ENCODE measurements at regions not wholly inside any gene's neighbourhood (a gene's known extent, or its start where the extent isn't known, plus 50 kb on each side); places are given as distances from the start of the nearest gene placed in this dataset.

DNA sequence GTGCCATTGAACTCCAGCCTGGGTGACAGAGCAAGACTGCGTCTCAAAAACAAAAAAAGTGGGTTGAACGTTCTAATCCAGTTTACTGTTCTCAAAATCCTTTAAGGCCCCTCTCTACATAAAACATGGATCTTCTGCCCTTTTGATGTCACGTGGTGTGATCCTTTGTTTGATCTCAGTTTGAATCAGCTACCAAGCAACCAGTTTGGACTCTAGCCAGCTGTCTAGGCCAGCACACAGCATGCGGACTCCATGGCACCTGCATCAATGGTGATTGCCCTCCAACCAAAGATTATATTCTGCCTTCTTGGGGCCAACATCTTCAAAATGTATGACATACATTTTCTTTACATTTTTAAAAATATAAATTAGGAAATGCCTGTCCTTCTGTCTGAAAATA, 365.4 kb downstream of the NDFIP2 start:
- no peak for TF ChIP-seq YY1 (IDR thresholded peaks at IDR 0.05; ENCODE audit: insufficient read depth, insufficient read length)
- no peak for TF ChIP-seq ZNF274 (IDR thresholded peaks at IDR 0.05; ENCODE audit: low read depth, low read length)
- no peak for TF ChIP-seq SUZ12 (IDR thresholded peaks at IDR 0.05; ENCODE audit: extremely low read depth, insufficient read depth, insufficient read length)
